GM12878 (cell line): ENCODE measurements at regions not wholly inside any gene's neighbourhood (a gene's known extent, or its start where the extent isn't known, plus 50 kb on each side); places are given as distances from the start of the nearest gene placed in this dataset.

Experiments used
- ATAC-seq: fragments of 200-7000 bp; cut with Tn5 transposase; 3 replicates; pipeline ENCODE4 v1.9.1; 2020; ENCODE audit warnings: mild to moderate bottlenecking, moderate library complexity
- BruUV-seq: library from RNA; stranded (reverse); fragments of 400-500 nt; replicated peaks from 2 replicates; lab custom pipeline; 2021; lab: Mats Ljungman, UMichigan
- CTCF ChIA-PET: fragments of 300-600 bp; sonication (Branson Sonifier 250); formaldehyde crosslinking; extraction: SDS; loops from one replicate; lab custom pipeline; 2021; ENCODE audit warnings: inconsistent platforms; lab: Yijun Ruan, JAX
- POLR2A ChIA-PET: fragments of 350-600 bp; formaldehyde crosslinking; extraction: SDS; loops from one replicate; lab custom pipeline; 2021; ENCODE audit warnings: inconsistent platforms; lab: Charles Lee
- RAD21 ChIA-PET: fragments of 300-600 bp; sonication (Branson Sonifier 250); formaldehyde crosslinking; loops from one replicate; lab custom pipeline; 2023; ENCODE audit warnings: antibody characterized with exemption; ENCODE audit not compliant: unreplicated experiment; lab: Charles Lee
- SMC1A ChIA-PET: fragments of 300-600 bp; sonication (Branson Sonifier 250); formaldehyde crosslinking; loops from one replicate; lab custom pipeline; 2023; ENCODE audit not compliant: unreplicated experiment, uncharacterized antibody; lab: Charles Lee
- DNase-seq: peaks from one replicate; pipeline ENCODE4 v3.0.0-alpha.2; 2011; ENCODE audit warnings: low read depth, low spot score
- FAIRE-seq: peaks from 3 replicates; lab custom pipeline; 2011; peaks lifted over from hg19 to GRCh38; lab: Jason Lieb, UNC
- H2AFZ ChIP-seq: 2 replicates; pipeline ENCODE4 v1.6.0; 2011; ENCODE audit warnings: low read depth, low read length, control low read depth; ENCODE audit not compliant: control insufficient read depth
- H3K27ac ChIP-seq: 2 replicates; pipeline ENCODE4 v1.5.1; 2011; ENCODE audit warnings: control low read depth; ENCODE audit not compliant: control insufficient read depth, insufficient read depth
- H3K27me3 ChIP-seq, 2 experiments: replicated peaks in 1 of 2; 2 replicates each; pipeline versions ENCODE4 v1.6.0 to v1.6.1; 2011; ENCODE audit warnings: low read length in 1 of 2; ENCODE audit not compliant: control insufficient read depth in 2 of 2, insufficient read depth in 2 of 2
- H3K36me3 ChIP-seq, 2 experiments: 2 replicates each; pipeline ENCODE4 v1.5.1; 2011; ENCODE audit warnings: low read length in 1 of 2; ENCODE audit not compliant: control insufficient read depth in 2 of 2, insufficient read depth in 2 of 2
- H3K4me1 ChIP-seq: 2 replicates; pipeline ENCODE4 v1.6.1; 2011; ENCODE audit warnings: mild to moderate bottlenecking, low read length, moderate library complexity, mixed read lengths; ENCODE audit not compliant: control insufficient read depth, insufficient read depth
- H3K4me2 ChIP-seq: 2 replicates; pipeline ENCODE4 v1.6.0; 2011; ENCODE audit warnings: control low read depth; ENCODE audit not compliant: control insufficient read depth, insufficient read depth
- H3K4me3 ChIP-seq: fragments of 200-600 bp; sonication (generic); 2 replicates; pipeline ENCODE4 v1.5.1; 2016
- H3K79me2 ChIP-seq: 2 replicates; pipeline ENCODE4 v1.6.0; 2011; ENCODE audit warnings: low read length; ENCODE audit not compliant: control insufficient read depth, insufficient read depth
- H3K9ac ChIP-seq: 2 replicates; pipeline ENCODE4 v1.8.0; 2011; ENCODE audit warnings: low read length, control low read depth, mixed read lengths; ENCODE audit not compliant: control insufficient read depth, insufficient read depth
- H3K9me3 ChIP-seq: replicated peaks from 3 replicates; pipeline ENCODE4 v1.5.1; 2011; ENCODE audit warnings: mild to moderate bottlenecking, low read length; ENCODE audit not compliant: control insufficient read depth, insufficient read depth
- H4K20me1 ChIP-seq: 2 replicates; pipeline ENCODE4 v1.6.0; 2011; ENCODE audit not compliant: control insufficient read depth, insufficient read depth
- ZNF622 ChIP-seq: fragments of 450-650 bp; IDR thresholded peaks from 2 replicates; pipeline ENCODE4 v1.6.1; 2017; ENCODE audit warnings: mild to moderate bottlenecking, inconsistent platforms
- WGBS: methylation state at CpG from one replicate; pipeline ENCODE4 v1.1.6; 2016; ENCODE audit warnings: low lambda C conversion rate; ENCODE audit not compliant: insufficient replicate concordance, insufficient coverage; ENCODE audit errors: missing lambda C conversion rate; 5-methylcytosine and 5-hydroxymethylcytosine counted together
- in situ Hi-C: fragments of 300-500 bp; cut with MboI; formaldehyde crosslinking; loops from 9 replicates; pipeline ENCODE4 v1.14.3; 2018; ENCODE audit warnings: mixed read lengths
- intact Hi-C: fragments of 100-400 bp; cut with micrococcal nuclease; formaldehyde crosslinking; loops from one replicate; pipeline ENCODE4 v1.14.2; 2022; ENCODE audit not compliant: unreplicated experiment
- TF ChIP-seq, protein P1 (sequence below): fragments of 450-650 bp; IDR thresholded peaks from 2 replicates; pipeline ENCODE4 v1.6.1; 2016; ENCODE audit warnings: mild to moderate bottlenecking
- TF ChIP-seq, protein P2 (sequence below): fragments of 450-650 bp; IDR thresholded peaks from 2 replicates; pipeline ENCODE4 v1.6.1; 2014; ENCODE audit warnings: mild to moderate bottlenecking
- TF ChIP-seq, protein P3 (sequence below): fragments of 450-650 bp; IDR thresholded peaks from 2 replicates; pipeline ENCODE4 v1.6.1; 2017; ENCODE audit warnings: low read depth, mild to moderate bottlenecking, moderate library complexity
- TF ChIP-seq, protein P4 (sequence below): IDR thresholded peaks from 2 replicates; pipeline ENCODE4 v1.6.1; 2012; ENCODE audit warnings: low read depth, low read length, improper control_type of control experiment

DNA sequence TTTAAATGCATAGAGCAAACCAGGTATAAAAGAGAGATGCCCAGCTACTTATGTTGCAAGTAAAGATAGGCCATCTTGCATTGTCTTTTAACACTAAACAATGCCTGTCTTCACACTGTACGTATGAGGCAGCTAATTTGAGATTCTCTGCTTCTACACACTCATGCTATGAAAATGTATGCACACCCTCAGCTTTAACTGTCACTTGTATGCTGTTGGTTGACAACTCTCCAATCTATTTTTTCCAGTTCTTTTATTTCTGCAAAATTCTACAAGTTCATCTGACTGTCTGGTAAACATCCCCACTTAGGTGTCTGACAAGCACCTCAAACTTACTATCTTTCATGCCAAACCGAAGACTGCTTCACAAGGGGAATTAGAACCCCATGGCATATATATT, 131.7 kb upstream of the SOX9 start (continued):
- TF ChIP-seq, protein P1, sequence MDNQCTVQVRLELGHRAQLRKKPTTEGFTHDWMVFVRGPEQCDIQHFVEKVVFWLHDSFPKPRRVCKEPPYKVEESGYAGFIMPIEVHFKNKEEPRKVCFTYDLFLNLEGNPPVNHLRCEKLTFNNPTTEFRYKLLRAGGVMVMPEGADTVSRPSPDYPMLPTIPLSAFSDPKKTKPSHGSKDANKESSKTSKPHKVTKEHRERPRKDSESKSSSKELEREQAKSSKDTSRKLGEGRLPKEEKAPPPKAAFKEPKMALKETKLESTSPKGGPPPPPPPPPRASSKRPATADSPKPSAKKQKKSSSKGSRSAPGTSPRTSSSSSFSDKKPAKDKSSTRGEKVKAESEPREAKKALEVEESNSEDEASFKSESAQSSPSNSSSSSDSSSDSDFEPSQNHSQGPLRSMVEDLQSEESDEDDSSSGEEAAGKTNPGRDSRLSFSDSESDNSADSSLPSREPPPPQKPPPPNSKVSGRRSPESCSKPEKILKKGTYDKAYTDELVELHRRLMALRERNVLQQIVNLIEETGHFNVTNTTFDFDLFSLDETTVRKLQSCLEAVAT, result no peak
- TF ChIP-seq ZNF622, result no peak
- TF ChIP-seq, protein P2, sequence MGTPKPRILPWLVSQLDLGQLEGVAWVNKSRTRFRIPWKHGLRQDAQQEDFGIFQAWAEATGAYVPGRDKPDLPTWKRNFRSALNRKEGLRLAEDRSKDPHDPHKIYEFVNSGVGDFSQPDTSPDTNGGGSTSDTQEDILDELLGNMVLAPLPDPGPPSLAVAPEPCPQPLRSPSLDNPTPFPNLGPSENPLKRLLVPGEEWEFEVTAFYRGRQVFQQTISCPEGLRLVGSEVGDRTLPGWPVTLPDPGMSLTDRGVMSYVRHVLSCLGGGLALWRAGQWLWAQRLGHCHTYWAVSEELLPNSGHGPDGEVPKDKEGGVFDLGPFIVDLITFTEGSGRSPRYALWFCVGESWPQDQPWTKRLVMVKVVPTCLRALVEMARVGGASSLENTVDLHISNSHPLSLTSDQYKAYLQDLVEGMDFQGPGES, result no peak
- TF ChIP-seq, protein P3, sequence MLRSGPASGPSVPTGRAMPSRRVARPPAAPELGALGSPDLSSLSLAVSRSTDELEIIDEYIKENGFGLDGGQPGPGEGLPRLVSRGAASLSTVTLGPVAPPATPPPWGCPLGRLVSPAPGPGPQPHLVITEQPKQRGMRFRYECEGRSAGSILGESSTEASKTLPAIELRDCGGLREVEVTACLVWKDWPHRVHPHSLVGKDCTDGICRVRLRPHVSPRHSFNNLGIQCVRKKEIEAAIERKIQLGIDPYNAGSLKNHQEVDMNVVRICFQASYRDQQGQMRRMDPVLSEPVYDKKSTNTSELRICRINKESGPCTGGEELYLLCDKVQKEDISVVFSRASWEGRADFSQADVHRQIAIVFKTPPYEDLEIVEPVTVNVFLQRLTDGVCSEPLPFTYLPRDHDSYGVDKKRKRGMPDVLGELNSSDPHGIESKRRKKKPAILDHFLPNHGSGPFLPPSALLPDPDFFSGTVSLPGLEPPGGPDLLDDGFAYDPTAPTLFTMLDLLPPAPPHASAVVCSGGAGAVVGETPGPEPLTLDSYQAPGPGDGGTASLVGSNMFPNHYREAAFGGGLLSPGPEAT, result no peak

GRCh38 chr17:71993363-71993762, 127.5 kb upstream of the SOX9 start:
- WGBS, result 51% methylated on average over 8 of the region's 8 CpGs
- H3K27ac ChIP-seq, result no peak overlapping the region
- ATAC-seq, result no peak
- SMC1A ChIA-PET, result interaction anchor here (2.9 kb wide), 1 partner anchor 11 kb away, joined by 10 read pairs; no protein-coding TSS in a partner anchor
- no peak for DNase-seq
- H3K36me3 ChIP-seq, result no peaks in the 10 kb centered on the region
- intact Hi-C loops, result no loop called here
- no peak overlapping the region for H3K4me2 ChIP-seq
- H3K9me3 ChIP-seq, result no peaks in the 10 kb centered on the region; the same call in 1 of the 3 replicates
- H3K4me1 ChIP-seq, result no peaks in the 10 kb centered on the region
- POLR2A ChIA-PET, result no interaction called here
- TF ChIP-seq, protein P4, sequence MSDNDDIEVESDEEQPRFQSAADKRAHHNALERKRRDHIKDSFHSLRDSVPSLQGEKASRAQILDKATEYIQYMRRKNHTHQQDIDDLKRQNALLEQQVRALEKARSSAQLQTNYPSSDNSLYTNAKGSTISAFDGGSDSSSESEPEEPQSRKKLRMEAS, result no peak
- TF ChIP-seq, all 136 proteins: peak for 0
- CTCF ChIA-PET, result no interaction called here
- Histone ChIP-seq H3K4me3 (no peak overlapping the region), H4K20me1 (no peaks in the 10 kb centered on the region), H3K9ac (no peak overlapping the region), H3K27me3 (no peaks in the 10 kb centered on the region), H2AFZ (no peak overlapping the region), H3K79me2 (no peaks in the 10 kb centered on the region)
- no TSS peak for BruUV-seq
- no peak for FAIRE-seq
- RAD21 ChIA-PET, result no interaction called here
- in situ Hi-C loops, result no loop called here
